Fibroblast of skin of right quadriceps (primary cell): ENCODE measurements at regions not wholly inside any gene's neighbourhood (a gene's known extent, or its start where the extent isn't known, plus 50 kb on each side); places are given as distances from the start of the nearest gene placed in this dataset.
"Not testable (repeated sequence)": the region's sequence is repeated elsewhere in the genome, so short reads cannot be mapped to it uniquely, and the experiment has no call there.

Experiments
- DNase-seq: peaks from one replicate; pipeline ENCODE4 v3.0.0-alpha.2; 2013

GRCh38 chr5:13470975-13471374 lies 473.5 kb downstream of the DNAH5 start:
- no peak for DNase-seq

- DNase-seq, result no peak
These were observed 474.2 kb downstream of the DNAH5 start for GRCh38 chr5:13470263-13470662.

GRCh38 chr5:13464532-13465193 lies 479.8 kb downstream of the DNAH5 start:
- DNase-seq, result no peak

GRCh38 chr5:13460587-13460986 lies 483.9 kb downstream of the DNAH5 start:
- DNase-seq, result no peak

- DNase-seq, result no peak
These were observed 490.4 kb downstream of the DNAH5 start for GRCh38 chr5:13454050-13454449.

- no peak for DNase-seq
These were observed 495.6 kb downstream of the DNAH5 start for GRCh38 chr5:13448843-13449242.

GRCh38 chr5:13439430-13439829 lies 505.1 kb downstream of the DNAH5 start:
- DNase-seq, result no peak

- no peak for DNase-seq
These were observed 516.5 kb downstream of the DNAH5 start for GRCh38 chr5:13427827-13428557.

GRCh38 chr5:13412040-13412595 lies 532.4 kb downstream of the DNAH5 start:
- no peak for DNase-seq

GRCh38 chr5:13408616-13409015 lies 535.9 kb downstream of the DNAH5 start:
- peak; percentile 1 for DNase-seq

GRCh38 chr5:13403351-13403750 lies 541.1 kb downstream of the DNAH5 start:
- DNase-seq, result no peak

- no peak for DNase-seq
These were observed 559.4 kb downstream of the DNAH5 start for GRCh38 chr5:13385066-13385465.

- DNase-seq, result no peak
These were observed 562.3 kb downstream of the DNAH5 start for GRCh38 chr5:13382232-13382631.

- peak; percentile 1 for DNase-seq
These were observed 566.4 kb downstream of the DNAH5 start for GRCh38 chr5:13378091-13378490.

GRCh38 chr5:13359344-13359743 lies 585.1 kb downstream of the DNAH5 start:
- peak; percentile 72 for DNase-seq

- no peak for DNase-seq
These were observed 586.1 kb downstream of the DNAH5 start for GRCh38 chr5:13358342-13358741.

- DNase-seq, result no peak
These were observed 586.6 kb downstream of the DNAH5 start for GRCh38 chr5:13357929-13358328.

- no peak for DNase-seq
These were observed 588.3 kb downstream of the DNAH5 start for GRCh38 chr5:13356226-13356625.

- DNase-seq, result no peak
These were observed 589.9 kb downstream of the DNAH5 start for GRCh38 chr5:13354611-13355010.

- peak; percentile 12 for DNase-seq
These were observed 593.7 kb downstream of the DNAH5 start for GRCh38 chr5:13350767-13351166.

- no peak for DNase-seq
These were observed 595.9 kb downstream of the DNAH5 start for GRCh38 chr5:13348568-13348967.

GRCh38 chr5:13346401-13346800 lies 598.1 kb downstream of the DNAH5 start:
- no peak for DNase-seq

- DNase-seq, result no peak
These were observed 605.4 kb downstream of the DNAH5 start for GRCh38 chr5:13339093-13339492.

- not testable (repeated sequence) for DNase-seq
These were observed 609.5 kb downstream of the DNAH5 start for GRCh38 chr5:13335026-13335425.
